ENCODE measurements at regions not wholly inside any gene's neighbourhood (a gene's known extent, or its start where the extent isn't known, plus 50 kb on each side); places are given as distances from the start of the nearest gene placed in this dataset.

DNA sequence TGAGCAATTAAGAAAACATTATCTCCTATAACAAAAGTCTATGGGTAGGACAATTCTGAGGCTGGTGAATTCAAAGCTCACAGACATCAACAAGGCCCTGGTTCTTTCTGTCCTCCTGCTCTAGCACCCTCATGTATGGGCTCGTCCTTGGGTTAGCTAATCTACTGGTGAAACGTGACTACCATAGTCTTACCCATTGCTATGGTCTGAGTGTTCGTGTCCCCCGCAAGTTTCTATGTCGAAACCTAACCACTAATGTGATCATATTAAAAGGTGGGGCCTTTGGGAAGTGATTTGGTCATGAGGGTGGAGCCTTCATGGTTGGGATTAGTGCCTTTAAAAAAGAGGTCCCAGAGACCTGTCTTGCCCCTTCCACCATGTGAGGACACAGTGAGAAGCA is 564.7 kb downstream of the TNS1 start:
- Histone ChIP-seq H4K20me1 (ENCODE audit: insufficient read depth, low read length) (no peaks in the 10 kb centered on the region), H3K9ac (ENCODE audit: low read depth, low read length) (no peak overlapping the region), H3K4me2 (ENCODE audit: insufficient read depth, low read length) (no peak overlapping the region), H2AFZ (ENCODE audit: low read depth, low read length) (no peak overlapping the region), H3K79me2 (ENCODE audit: insufficient read depth, low read length) (no peaks in the 10 kb centered on the region), H3K9me3 (ENCODE audit: insufficient read depth, low read length, severe bottlenecking) (no peaks in the 10 kb centered on the region), H3K4me1 (ENCODE audit: insufficient read depth, low read length) (no peaks in the 10 kb centered on the region), H3K27me3 (ENCODE audit: insufficient read depth, low read length, poor library complexity) (peaks cover 13% of the 10 kb centered on the region), H3K27ac (ENCODE audit: low read length) (no peak overlapping the region), H3K36me3 (ENCODE audit: insufficient read depth, low read length) (no peaks in the 10 kb centered on the region), H3K4me3 (ENCODE audit: low read depth in 1 of 2, low read length in 2 of 2) (no peak overlapping the region)
- DNase-seq (no peak), ATAC-seq (ENCODE audit: insufficient read depth, low read depth) (no peak)
- TF ChIP-seq, protein P1, sequence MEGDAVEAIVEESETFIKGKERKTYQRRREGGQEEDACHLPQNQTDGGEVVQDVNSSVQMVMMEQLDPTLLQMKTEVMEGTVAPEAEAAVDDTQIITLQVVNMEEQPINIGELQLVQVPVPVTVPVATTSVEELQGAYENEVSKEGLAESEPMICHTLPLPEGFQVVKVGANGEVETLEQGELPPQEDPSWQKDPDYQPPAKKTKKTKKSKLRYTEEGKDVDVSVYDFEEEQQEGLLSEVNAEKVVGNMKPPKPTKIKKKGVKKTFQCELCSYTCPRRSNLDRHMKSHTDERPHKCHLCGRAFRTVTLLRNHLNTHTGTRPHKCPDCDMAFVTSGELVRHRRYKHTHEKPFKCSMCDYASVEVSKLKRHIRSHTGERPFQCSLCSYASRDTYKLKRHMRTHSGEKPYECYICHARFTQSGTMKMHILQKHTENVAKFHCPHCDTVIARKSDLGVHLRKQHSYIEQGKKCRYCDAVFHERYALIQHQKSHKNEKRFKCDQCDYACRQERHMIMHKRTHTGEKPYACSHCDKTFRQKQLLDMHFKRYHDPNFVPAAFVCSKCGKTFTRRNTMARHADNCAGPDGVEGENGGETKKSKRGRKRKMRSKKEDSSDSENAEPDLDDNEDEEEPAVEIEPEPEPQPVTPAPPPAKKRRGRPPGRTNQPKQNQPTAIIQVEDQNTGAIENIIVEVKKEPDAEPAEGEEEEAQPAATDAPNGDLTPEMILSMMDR (IDR thresholded peaks at IDR 0.05; ENCODE audit: borderline replicate concordance, extremely low read depth, low read length, poor library complexity, severe bottlenecking): no peak
- no peak for TF ChIP-seq EZH2 (IDR thresholded peaks at IDR 0.05; ENCODE audit: borderline replicate concordance, low read depth, low read length, severe bottlenecking)

GRCh38 chr2:217437290-217437870 is 565.4 kb downstream of the TNS1 start:
- no peaks in the 10 kb centered on the region for H3K4me1 ChIP-seq (ENCODE audit: insufficient read depth, low read length)
- H3K27ac ChIP-seq (ENCODE audit: low read length): no peak overlapping the region
- H3K36me3 ChIP-seq (ENCODE audit: insufficient read depth, low read length): no peaks in the 10 kb centered on the region
- no peaks in the 10 kb centered on the region for H3K79me2 ChIP-seq (ENCODE audit: insufficient read depth, low read length)
- ATAC-seq (ENCODE audit: insufficient read depth, low read depth) (no peak), DNase-seq (no peak)
- no peak overlapping the region for H3K9ac ChIP-seq (ENCODE audit: low read depth, low read length)
- H3K27me3 ChIP-seq (ENCODE audit: insufficient read depth, low read length, poor library complexity): peaks cover 13% of the 10 kb centered on the region
- H3K4me3 ChIP-seq (ENCODE audit: low read depth in 1 of 2, low read length in 2 of 2): no peak overlapping the region
- no peaks in the 10 kb centered on the region for H3K9me3 ChIP-seq (ENCODE audit: insufficient read depth, low read length, severe bottlenecking)
- TF ChIP-seq, protein P1 (IDR thresholded peaks at IDR 0.05; ENCODE audit: borderline replicate concordance, extremely low read depth, low read length, poor library complexity, severe bottlenecking): no peak
- no peak for TF ChIP-seq EZH2 (IDR thresholded peaks at IDR 0.05; ENCODE audit: borderline replicate concordance, low read depth, low read length, severe bottlenecking)
- H4K20me1 ChIP-seq (ENCODE audit: insufficient read depth, low read length): no peaks in the 10 kb centered on the region
- H2AFZ ChIP-seq (ENCODE audit: low read depth, low read length): no peak overlapping the region
- H3K4me2 ChIP-seq (ENCODE audit: insufficient read depth, low read length): no peak overlapping the region

- Histone ChIP-seq H3K27me3 (ENCODE audit: insufficient read depth, low read length, poor library complexity) (peaks cover 13% of the 10 kb centered on the region), H3K4me2 (ENCODE audit: insufficient read depth, low read length) (no peak overlapping the region), H4K20me1 (ENCODE audit: insufficient read depth, low read length) (no peaks in the 10 kb centered on the region), H3K9ac (ENCODE audit: low read depth, low read length) (no peak overlapping the region), H3K4me1 (ENCODE audit: insufficient read depth, low read length) (no peaks in the 10 kb centered on the region), H3K79me2 (ENCODE audit: insufficient read depth, low read length) (no peaks in the 10 kb centered on the region), H3K27ac (ENCODE audit: low read length) (no peak overlapping the region), H3K4me3 (ENCODE audit: low read depth in 1 of 2, low read length in 2 of 2) (no peak overlapping the region), H3K36me3 (ENCODE audit: insufficient read depth, low read length) (no peaks in the 10 kb centered on the region), H2AFZ (ENCODE audit: low read depth, low read length) (no peak overlapping the region), H3K9me3 (ENCODE audit: insufficient read depth, low read length, severe bottlenecking) (no peaks in the 10 kb centered on the region)
- DNase-seq (no peak), ATAC-seq (ENCODE audit: insufficient read depth, low read depth) (no peak)
- TF ChIP-seq EZH2 (IDR thresholded peaks at IDR 0.05; ENCODE audit: borderline replicate concordance, low read depth, low read length, severe bottlenecking): no peak
- TF ChIP-seq, protein P1 (IDR thresholded peaks at IDR 0.05; ENCODE audit: borderline replicate concordance, extremely low read depth, low read length, poor library complexity, severe bottlenecking): no peak
These were observed 566.4 kb downstream of the TNS1 start for GRCh38 chr2:217436386-217436785.
